Progenitor cell of endocrine pancreas (in vitro differentiated cells): ENCODE measurements at regions not wholly inside any gene's neighbourhood (a gene's known extent, or its start where the extent isn't known, plus 50 kb on each side); places are given as distances from the start of the nearest gene placed in this dataset.

Experiments
- DNase-seq: peaks from one replicate; pipeline ENCODE4 v3.0.0; 2021; ENCODE audit warnings: low spot score; ENCODE audit not compliant: unreplicated experiment
- H3K27ac Mint-ChIP-seq: 2 replicates; pipeline ENCODE4 v1.8.0; 2021; ENCODE audit warnings: mild to moderate bottlenecking, moderate library complexity, mixed read lengths
- H3K27me3 Mint-ChIP-seq: 2 replicates; pipeline ENCODE4 v1.8.0; 2021; ENCODE audit warnings: mixed read lengths
- H3K36me3 Mint-ChIP-seq: 2 replicates; pipeline ENCODE4 v1.8.0; 2022; ENCODE audit warnings: mixed read lengths; ENCODE audit not compliant: insufficient read depth
- H3K4me1 Mint-ChIP-seq: 2 replicates; pipeline ENCODE4 v1.8.0; 2021; ENCODE audit warnings: low read depth, mixed read lengths
- H3K4me3 Mint-ChIP-seq: 2 replicates; pipeline ENCODE4 v1.8.0; 2021; ENCODE audit warnings: low read depth, mild to moderate bottlenecking, moderate library complexity, mixed read lengths
- H3K9me3 Mint-ChIP-seq: 2 replicates; pipeline ENCODE4 v1.8.0; 2021; ENCODE audit warnings: low read depth, mixed read lengths
- TF ChIP-seq, protein P1 (sequence below): fragments of 200-600 bp; sonication (generic); IDR thresholded peaks from one replicate; pipeline ENCODE4 v1.5.0; 2021; ENCODE audit warnings: antibody characterized with exemption, mild to moderate bottlenecking; ENCODE audit not compliant: unreplicated experiment

DNA sequence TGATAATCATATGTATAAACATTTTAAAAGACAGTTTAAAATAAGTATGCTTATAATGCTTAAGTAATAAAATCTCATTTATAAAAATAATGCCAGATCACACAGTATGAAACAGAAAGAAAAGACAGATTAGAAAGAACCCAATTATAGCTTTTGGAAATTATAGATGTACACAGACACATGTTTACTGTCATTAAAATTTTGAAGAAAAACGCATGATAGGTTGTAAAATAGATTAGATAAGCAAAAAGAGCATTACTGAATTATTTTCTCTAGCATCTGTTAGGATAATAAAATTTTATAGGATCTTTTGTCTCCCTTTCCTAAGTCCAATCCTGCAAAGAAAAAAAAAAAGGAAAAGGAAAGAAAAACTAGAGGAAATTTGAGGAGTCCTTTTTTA, 1107.3 kb upstream of the LRRN3 start:
- TF ChIP-seq, protein P1, sequence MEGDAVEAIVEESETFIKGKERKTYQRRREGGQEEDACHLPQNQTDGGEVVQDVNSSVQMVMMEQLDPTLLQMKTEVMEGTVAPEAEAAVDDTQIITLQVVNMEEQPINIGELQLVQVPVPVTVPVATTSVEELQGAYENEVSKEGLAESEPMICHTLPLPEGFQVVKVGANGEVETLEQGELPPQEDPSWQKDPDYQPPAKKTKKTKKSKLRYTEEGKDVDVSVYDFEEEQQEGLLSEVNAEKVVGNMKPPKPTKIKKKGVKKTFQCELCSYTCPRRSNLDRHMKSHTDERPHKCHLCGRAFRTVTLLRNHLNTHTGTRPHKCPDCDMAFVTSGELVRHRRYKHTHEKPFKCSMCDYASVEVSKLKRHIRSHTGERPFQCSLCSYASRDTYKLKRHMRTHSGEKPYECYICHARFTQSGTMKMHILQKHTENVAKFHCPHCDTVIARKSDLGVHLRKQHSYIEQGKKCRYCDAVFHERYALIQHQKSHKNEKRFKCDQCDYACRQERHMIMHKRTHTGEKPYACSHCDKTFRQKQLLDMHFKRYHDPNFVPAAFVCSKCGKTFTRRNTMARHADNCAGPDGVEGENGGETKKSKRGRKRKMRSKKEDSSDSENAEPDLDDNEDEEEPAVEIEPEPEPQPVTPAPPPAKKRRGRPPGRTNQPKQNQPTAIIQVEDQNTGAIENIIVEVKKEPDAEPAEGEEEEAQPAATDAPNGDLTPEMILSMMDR: no peak
- H3K27me3 Mint-ChIP-seq: no peaks in the 10 kb centered on the region
- H3K4me1 Mint-ChIP-seq: peaks cover 4% of the 10 kb centered on the region
- no peak for DNase-seq
- no peak overlapping the region for H3K27ac Mint-ChIP-seq
- peaks cover 5% of the 10 kb centered on the region for H3K36me3 Mint-ChIP-seq
- H3K9me3 Mint-ChIP-seq: peaks cover 13% of the 10 kb centered on the region
- H3K4me3 Mint-ChIP-seq: no peak overlapping the region

DNA sequence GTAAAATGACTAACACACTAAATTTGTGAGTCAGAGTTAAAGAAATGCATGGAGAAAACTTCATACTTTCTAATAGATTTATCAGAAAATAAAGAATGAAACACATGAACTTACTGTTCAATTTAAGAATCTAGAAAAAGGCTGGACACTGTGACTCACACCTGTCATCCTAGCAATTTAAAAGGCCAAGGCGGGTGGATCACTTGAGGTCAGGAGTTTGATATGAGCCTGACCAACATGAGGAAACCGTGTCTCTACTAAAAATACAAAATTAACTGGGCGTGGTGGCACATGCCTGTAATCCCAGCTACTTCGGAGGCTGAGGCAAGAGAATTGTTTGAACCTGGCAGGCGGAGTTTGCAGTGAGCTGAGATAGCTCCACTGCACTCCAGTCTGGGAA, 1106.2 kb upstream of the LRRN3 start:
- Mint-ChIP-seq H3K4me1 (peaks cover 4% of the 10 kb centered on the region), H3K27me3 (no peaks in the 10 kb centered on the region)
- TF ChIP-seq, protein P1: no peak

GRCh38 chr7:109986701-109987100, 1104.2 kb upstream of the LRRN3 start:
- Mint-ChIP-seq H3K4me1 (peaks cover 6% of the 10 kb centered on the region), H3K36me3 (peaks cover 5% of the 10 kb centered on the region), H3K4me3 (no peak overlapping the region), H3K9me3 (peaks cover 8% of the 10 kb centered on the region), H3K27me3 (no peaks in the 10 kb centered on the region), H3K27ac (no peak overlapping the region)
- no peak for DNase-seq
- TF ChIP-seq, protein P1: no peak

More for the DNA sequence above, 1106.2 kb upstream of the LRRN3 start:
- peaks cover 5% of the 10 kb centered on the region for H3K36me3 Mint-ChIP-seq
- peaks cover 11% of the 10 kb centered on the region for H3K9me3 Mint-ChIP-seq
- H3K4me3 Mint-ChIP-seq: no peak overlapping the region
- H3K27ac Mint-ChIP-seq: no peak overlapping the region
- DNase-seq: no peak

GRCh38 chr7:109996411-109996810, 1094.5 kb upstream of the LRRN3 start:
- peaks cover 4% of the 10 kb centered on the region for H3K9me3 Mint-ChIP-seq
- no peaks in the 10 kb centered on the region for H3K4me1 Mint-ChIP-seq
- H3K27ac Mint-ChIP-seq: no peak overlapping the region
- no peaks in the 10 kb centered on the region for H3K36me3 Mint-ChIP-seq
- TF ChIP-seq, protein P1: no peak
- DNase-seq: no peak
- no peaks in the 10 kb centered on the region for H3K27me3 Mint-ChIP-seq
- H3K4me3 Mint-ChIP-seq: no peak overlapping the region

GRCh38 chr7:109996927-109997326, 1094.0 kb upstream of the LRRN3 start:
- TF ChIP-seq, protein P1: no peak
- H3K27ac Mint-ChIP-seq: no peak overlapping the region
- H3K4me1 Mint-ChIP-seq: no peaks in the 10 kb centered on the region
- H3K9me3 Mint-ChIP-seq: peaks cover 4% of the 10 kb centered on the region
- H3K27me3 Mint-ChIP-seq: no peaks in the 10 kb centered on the region
- no peaks in the 10 kb centered on the region for H3K36me3 Mint-ChIP-seq
- no peak for DNase-seq
- H3K4me3 Mint-ChIP-seq: no peak overlapping the region
